ENCODE measurements at regions not wholly inside any gene's neighbourhood (a gene's known extent, or its start where the extent isn't known, plus 50 kb on each side); places are given as distances from the start of the nearest gene placed in this dataset.

DNA sequence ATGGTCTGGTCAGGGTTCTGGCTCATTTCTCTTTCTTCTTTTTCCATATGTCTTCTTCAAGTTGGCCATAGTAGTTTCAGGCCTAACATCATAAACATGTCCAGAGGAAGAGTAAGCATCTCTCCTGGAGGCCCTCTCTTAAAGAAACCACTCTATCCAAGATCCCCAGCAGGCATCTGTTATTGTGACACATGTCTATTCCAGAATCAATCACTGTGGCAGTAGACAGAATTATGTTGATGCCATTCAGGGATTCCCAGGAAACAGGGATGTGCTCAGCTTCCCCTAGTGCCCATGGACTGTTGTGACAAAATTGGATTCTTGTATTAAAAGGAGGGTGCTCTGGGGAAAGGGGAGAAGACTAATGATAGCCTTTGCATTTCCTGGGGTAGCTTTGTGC lies 224.0 kb downstream of the HNRNPD start (continued):
- TF ChIP-seq, protein P1, sequence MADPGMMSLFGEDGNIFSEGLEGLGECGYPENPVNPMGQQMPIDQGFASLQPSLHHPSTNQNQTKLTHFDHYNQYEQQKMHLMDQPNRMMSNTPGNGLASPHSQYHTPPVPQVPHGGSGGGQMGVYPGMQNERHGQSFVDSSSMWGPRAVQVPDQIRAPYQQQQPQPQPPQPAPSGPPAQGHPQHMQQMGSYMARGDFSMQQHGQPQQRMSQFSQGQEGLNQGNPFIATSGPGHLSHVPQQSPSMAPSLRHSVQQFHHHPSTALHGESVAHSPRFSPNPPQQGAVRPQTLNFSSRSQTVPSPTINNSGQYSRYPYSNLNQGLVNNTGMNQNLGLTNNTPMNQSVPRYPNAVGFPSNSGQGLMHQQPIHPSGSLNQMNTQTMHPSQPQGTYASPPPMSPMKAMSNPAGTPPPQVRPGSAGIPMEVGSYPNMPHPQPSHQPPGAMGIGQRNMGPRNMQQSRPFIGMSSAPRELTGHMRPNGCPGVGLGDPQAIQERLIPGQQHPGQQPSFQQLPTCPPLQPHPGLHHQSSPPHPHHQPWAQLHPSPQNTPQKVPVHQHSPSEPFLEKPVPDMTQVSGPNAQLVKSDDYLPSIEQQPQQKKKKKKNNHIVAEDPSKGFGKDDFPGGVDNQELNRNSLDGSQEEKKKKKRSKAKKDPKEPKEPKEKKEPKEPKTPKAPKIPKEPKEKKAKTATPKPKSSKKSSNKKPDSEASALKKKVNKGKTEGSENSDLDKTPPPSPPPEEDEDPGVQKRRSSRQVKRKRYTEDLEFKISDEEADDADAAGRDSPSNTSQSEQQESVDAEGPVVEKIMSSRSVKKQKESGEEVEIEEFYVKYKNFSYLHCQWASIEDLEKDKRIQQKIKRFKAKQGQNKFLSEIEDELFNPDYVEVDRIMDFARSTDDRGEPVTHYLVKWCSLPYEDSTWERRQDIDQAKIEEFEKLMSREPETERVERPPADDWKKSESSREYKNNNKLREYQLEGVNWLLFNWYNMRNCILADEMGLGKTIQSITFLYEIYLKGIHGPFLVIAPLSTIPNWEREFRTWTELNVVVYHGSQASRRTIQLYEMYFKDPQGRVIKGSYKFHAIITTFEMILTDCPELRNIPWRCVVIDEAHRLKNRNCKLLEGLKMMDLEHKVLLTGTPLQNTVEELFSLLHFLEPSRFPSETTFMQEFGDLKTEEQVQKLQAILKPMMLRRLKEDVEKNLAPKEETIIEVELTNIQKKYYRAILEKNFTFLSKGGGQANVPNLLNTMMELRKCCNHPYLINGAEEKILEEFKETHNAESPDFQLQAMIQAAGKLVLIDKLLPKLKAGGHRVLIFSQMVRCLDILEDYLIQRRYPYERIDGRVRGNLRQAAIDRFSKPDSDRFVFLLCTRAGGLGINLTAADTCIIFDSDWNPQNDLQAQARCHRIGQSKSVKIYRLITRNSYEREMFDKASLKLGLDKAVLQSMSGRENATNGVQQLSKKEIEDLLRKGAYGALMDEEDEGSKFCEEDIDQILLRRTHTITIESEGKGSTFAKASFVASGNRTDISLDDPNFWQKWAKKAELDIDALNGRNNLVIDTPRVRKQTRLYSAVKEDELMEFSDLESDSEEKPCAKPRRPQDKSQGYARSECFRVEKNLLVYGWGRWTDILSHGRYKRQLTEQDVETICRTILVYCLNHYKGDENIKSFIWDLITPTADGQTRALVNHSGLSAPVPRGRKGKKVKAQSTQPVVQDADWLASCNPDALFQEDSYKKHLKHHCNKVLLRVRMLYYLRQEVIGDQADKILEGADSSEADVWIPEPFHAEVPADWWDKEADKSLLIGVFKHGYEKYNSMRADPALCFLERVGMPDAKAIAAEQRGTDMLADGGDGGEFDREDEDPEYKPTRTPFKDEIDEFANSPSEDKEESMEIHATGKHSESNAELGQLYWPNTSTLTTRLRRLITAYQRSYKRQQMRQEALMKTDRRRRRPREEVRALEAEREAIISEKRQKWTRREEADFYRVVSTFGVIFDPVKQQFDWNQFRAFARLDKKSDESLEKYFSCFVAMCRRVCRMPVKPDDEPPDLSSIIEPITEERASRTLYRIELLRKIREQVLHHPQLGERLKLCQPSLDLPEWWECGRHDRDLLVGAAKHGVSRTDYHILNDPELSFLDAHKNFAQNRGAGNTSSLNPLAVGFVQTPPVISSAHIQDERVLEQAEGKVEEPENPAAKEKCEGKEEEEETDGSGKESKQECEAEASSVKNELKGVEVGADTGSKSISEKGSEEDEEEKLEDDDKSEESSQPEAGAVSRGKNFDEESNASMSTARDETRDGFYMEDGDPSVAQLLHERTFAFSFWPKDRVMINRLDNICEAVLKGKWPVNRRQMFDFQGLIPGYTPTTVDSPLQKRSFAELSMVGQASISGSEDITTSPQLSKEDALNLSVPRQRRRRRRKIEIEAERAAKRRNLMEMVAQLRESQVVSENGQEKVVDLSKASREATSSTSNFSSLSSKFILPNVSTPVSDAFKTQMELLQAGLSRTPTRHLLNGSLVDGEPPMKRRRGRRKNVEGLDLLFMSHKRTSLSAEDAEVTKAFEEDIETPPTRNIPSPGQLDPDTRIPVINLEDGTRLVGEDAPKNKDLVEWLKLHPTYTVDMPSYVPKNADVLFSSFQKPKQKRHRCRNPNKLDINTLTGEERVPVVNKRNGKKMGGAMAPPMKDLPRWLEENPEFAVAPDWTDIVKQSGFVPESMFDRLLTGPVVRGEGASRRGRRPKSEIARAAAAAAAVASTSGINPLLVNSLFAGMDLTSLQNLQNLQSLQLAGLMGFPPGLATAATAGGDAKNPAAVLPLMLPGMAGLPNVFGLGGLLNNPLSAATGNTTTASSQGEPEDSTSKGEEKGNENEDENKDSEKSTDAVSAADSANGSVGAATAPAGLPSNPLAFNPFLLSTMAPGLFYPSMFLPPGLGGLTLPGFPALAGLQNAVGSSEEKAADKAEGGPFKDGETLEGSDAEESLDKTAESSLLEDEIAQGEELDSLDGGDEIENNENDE (IDR thresholded peaks at IDR 0.05; ENCODE audit: insufficient replicate concordance, low read length) = no peak
- TF ChIP-seq SIRT6 (IDR thresholded peaks at IDR 0.05; ENCODE audit: low read length) = no peak

Measured in H1 (cell line).